ENCODE measurements at regions not wholly inside any gene's neighbourhood (a gene's known extent, or its start where the extent isn't known, plus 50 kb on each side); places are given as distances from the start of the nearest gene placed in this dataset.

DNA sequence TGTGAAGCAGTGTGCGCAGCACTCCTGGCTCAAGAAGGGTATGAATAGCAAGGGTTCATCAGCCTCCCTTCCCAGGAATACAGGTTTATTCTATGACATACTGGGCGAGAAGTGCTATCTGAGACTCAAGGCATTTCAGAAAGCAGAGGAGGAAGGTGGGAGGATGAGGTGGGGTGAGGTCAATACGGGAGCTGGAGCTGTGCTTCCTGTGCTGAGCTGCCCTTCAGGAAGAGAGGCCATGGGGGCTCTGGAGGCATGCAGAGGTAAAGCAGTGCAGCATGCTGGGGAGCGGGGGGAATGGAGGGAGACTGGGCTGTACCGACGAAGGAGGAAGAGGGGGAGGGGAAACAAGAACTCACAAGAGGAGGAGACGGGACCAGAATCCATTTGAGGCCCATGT, 717.6 kb downstream of the PTPRU start:
- TF ChIP-seq, protein P1, sequence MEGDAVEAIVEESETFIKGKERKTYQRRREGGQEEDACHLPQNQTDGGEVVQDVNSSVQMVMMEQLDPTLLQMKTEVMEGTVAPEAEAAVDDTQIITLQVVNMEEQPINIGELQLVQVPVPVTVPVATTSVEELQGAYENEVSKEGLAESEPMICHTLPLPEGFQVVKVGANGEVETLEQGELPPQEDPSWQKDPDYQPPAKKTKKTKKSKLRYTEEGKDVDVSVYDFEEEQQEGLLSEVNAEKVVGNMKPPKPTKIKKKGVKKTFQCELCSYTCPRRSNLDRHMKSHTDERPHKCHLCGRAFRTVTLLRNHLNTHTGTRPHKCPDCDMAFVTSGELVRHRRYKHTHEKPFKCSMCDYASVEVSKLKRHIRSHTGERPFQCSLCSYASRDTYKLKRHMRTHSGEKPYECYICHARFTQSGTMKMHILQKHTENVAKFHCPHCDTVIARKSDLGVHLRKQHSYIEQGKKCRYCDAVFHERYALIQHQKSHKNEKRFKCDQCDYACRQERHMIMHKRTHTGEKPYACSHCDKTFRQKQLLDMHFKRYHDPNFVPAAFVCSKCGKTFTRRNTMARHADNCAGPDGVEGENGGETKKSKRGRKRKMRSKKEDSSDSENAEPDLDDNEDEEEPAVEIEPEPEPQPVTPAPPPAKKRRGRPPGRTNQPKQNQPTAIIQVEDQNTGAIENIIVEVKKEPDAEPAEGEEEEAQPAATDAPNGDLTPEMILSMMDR (IDR thresholded peaks at IDR 0.05) = no peak
- TF ChIP-seq POLR2AphosphoS5 (IDR thresholded peaks at IDR 0.05) = no peak
- TF ChIP-seq POLR2A (IDR thresholded peaks at IDR 0.05; ENCODE audit: low read depth) = no peak

Data from esophagus muscularis mucosa (tissue), 3 donors.